ENCODE measurements at regions not wholly inside any gene's neighbourhood (a gene's known extent, or its start where the extent isn't known, plus 50 kb on each side); places are given as distances from the start of the nearest gene placed in this dataset.

DNA sequence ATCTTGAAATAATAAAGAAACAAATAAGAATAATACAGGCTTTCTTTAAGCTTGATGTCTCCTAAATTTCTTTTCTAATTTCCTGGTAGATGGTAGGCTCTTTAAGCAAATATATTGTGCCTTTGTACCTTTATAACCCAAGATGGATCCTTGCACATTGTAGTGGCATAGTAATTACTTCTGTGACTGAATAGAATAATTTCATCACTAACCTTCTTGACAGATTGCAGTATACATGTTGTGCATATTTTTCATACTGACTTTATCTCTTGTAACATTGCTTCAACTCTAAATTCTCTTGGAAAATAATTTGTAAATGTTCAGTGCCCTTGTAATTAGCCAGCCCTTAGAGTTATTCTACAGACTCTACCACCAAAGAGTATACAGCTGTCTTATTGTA is 1433.8 kb upstream of the GBE1 start:
- H3K27ac ChIP-seq = no peak overlapping the region
- no peaks in the 10 kb centered on the region for H3K36me3 ChIP-seq
- no peak overlapping the region for H3K4me3 ChIP-seq
- H3K27me3 ChIP-seq = no peaks in the 10 kb centered on the region
- H3K9me3 ChIP-seq = no peaks in the 10 kb centered on the region
- DNase-seq = no peak
- no peaks in the 10 kb centered on the region for H3K4me1 ChIP-seq
- TF ChIP-seq, protein P1, sequence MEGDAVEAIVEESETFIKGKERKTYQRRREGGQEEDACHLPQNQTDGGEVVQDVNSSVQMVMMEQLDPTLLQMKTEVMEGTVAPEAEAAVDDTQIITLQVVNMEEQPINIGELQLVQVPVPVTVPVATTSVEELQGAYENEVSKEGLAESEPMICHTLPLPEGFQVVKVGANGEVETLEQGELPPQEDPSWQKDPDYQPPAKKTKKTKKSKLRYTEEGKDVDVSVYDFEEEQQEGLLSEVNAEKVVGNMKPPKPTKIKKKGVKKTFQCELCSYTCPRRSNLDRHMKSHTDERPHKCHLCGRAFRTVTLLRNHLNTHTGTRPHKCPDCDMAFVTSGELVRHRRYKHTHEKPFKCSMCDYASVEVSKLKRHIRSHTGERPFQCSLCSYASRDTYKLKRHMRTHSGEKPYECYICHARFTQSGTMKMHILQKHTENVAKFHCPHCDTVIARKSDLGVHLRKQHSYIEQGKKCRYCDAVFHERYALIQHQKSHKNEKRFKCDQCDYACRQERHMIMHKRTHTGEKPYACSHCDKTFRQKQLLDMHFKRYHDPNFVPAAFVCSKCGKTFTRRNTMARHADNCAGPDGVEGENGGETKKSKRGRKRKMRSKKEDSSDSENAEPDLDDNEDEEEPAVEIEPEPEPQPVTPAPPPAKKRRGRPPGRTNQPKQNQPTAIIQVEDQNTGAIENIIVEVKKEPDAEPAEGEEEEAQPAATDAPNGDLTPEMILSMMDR (IDR thresholded peaks at IDR 0.05) = no peak
- no peak for TF ChIP-seq POLR2A (IDR thresholded peaks at IDR 0.05)

DNA sequence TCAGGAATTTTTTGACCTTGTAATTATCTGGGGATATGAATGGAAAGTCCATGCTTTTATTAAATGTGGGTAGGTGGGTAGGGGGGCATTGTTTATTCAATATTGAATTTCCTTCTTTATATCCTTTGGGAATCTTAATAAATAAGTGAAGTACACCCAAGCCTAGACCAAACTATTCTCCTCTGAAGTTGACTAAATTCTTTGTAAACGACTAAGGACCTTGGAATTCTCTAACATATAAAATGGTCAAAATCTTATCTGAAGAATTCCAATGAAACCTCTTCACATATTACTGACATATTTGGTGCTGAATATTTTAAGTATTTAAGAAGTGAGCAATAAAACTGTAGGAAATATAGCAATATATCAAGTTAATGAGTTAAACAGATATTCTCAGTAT is 1432.1 kb upstream of the GBE1 start:
- Histone ChIP-seq H3K9me3 (no peaks in the 10 kb centered on the region), H3K27me3 (no peaks in the 10 kb centered on the region), H3K4me1 (no peaks in the 10 kb centered on the region), H3K27ac (no peak overlapping the region), H3K4me3 (no peak overlapping the region), H3K36me3 (no peaks in the 10 kb centered on the region)
- no peak for DNase-seq
- TF ChIP-seq, protein P1 (IDR thresholded peaks at IDR 0.05) = no peak
- TF ChIP-seq POLR2A (IDR thresholded peaks at IDR 0.05) = no peak

DNA sequence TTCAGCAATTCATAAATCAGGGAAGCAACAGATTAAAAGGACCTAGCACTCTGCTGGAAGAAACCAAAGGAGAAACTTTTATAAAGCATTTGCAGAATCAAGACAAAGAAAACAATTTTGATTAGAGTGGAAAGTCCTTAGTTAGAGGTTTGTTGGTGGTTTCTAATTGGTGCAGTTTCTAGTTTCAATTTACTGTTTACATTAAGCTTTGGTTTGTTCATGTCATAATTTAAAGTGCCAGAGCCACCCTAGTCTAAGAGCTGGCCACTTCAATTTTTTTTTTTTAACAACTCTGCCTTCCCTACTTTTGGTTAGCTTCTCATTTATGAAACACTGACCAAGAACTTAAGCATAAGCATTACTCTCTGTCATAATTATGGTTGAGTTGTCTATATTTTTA is 1428.2 kb upstream of the GBE1 start:
- TF ChIP-seq, protein P1 (IDR thresholded peaks at IDR 0.05) = no peak
- no peaks in the 10 kb centered on the region for H3K36me3 ChIP-seq
- H3K4me3 ChIP-seq = no peak overlapping the region
- no peaks in the 10 kb centered on the region for H3K4me1 ChIP-seq
- H3K9me3 ChIP-seq = no peaks in the 10 kb centered on the region
- H3K27ac ChIP-seq = no peak overlapping the region
- no peaks in the 10 kb centered on the region for H3K27me3 ChIP-seq
- DNase-seq = no peak

DNA sequence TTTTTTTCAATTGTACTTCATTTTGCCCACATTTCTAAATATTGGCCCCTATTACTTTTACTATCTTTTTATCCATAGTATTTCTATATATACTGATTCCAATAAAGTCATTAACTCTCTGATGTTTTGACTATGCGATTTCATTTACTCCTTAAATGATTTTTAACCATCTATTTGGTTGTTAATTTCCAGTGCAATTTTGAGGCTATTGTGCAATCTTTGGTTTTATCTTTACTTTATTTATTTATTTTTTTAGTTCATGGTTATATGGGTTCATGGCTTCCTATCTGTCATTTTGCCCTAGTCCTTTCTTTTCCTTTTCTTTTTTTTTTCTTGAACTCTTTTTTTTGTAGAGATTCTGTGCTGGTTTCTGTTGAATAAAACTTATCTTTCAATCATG is 1408.0 kb upstream of the GBE1 start:
- H3K4me1 ChIP-seq = no peaks in the 10 kb centered on the region
- no peak for DNase-seq
- no peak overlapping the region for H3K4me3 ChIP-seq
- no peak for TF ChIP-seq POLR2A (IDR thresholded peaks at IDR 0.05)
- TF ChIP-seq, protein P1 (IDR thresholded peaks at IDR 0.05) = no peak
- H3K36me3 ChIP-seq = no peaks in the 10 kb centered on the region
- H3K27ac ChIP-seq = no peak overlapping the region
- H3K9me3 ChIP-seq = no peaks in the 10 kb centered on the region
- no peaks in the 10 kb centered on the region for H3K27me3 ChIP-seq

DNA sequence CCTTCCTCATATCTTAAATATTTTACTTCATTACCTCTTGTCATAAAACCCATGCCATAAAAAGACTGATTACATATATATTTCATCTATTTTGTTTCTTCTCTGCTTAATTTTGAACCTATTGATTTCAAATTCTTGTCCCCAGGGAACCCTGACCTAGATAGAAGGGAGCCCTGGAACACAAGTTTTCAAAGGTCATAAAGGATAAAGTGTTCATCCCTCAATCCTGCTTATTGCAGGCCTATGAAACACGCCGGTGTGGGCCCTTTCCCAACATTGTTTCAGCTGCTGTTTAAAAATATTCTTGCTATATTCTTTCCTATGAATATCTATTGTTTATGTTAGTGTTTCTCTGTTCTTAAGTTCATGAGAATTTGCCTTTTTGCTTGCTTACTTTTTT is 1389.5 kb upstream of the GBE1 start:
- Histone ChIP-seq H3K27me3 (no peaks in the 10 kb centered on the region), H3K36me3 (no peaks in the 10 kb centered on the region), H3K4me1 (no peaks in the 10 kb centered on the region), H3K4me3 (no peak overlapping the region), H3K9me3 (peaks cover 0 to 5% (median 0%) of the 10 kb centered on the region in 4 donors), H3K27ac (no peak overlapping the region)
- TF ChIP-seq, protein P1 (IDR thresholded peaks at IDR 0.05) = no peak
- TF ChIP-seq POLR2A (IDR thresholded peaks at IDR 0.05) = no peak
- no peak for DNase-seq

DNA sequence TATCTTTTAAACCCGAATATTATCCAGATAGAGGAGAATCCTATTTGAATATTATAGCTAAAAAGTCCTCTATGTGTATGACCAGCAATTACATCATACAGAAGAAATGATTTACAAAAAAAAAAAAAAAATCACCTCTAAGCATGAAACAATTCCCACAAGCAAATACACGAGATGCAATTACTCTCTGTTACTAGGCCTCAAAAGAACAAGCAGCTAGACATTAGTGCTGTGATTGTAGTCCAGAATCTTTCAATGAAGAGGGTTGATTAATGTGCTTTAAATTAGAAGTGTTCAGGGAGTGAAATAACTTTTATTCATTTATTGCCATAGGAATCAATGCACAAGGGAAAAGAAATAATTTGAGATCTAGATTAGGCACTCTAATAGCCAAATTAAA is 1379.5 kb upstream of the GBE1 start:
- no peak overlapping the region for H3K4me3 ChIP-seq
- H3K27me3 ChIP-seq = no peaks in the 10 kb centered on the region
- H3K9me3 ChIP-seq = no peaks in the 10 kb centered on the region
- H3K4me1 ChIP-seq = no peaks in the 10 kb centered on the region
- no peaks in the 10 kb centered on the region for H3K36me3 ChIP-seq
- no peak for TF ChIP-seq POLR2A (IDR thresholded peaks at IDR 0.05)
- TF ChIP-seq, protein P1 (IDR thresholded peaks at IDR 0.05) = no peak
- DNase-seq = no peak
- H3K27ac ChIP-seq = no peak overlapping the region

Data from Peyer's patch (tissue), 4 donors.